B cell (primary cell): ENCODE measurements at regions not wholly inside any gene's neighbourhood (a gene's known extent, or its start where the extent isn't known, plus 50 kb on each side); places are given as distances from the start of the nearest gene placed in this dataset.

Experiments used
- ATAC-seq: fragments of 200-7000 bp; cut with Tn5 transposase; one replicate; pipeline ENCODE4 v1.10.0; 2021; ENCODE audit warnings: low read depth, mild to moderate bottlenecking, moderate number of reproducible peaks, moderate library complexity
- CTCF ChIA-PET: fragments of 350-600 bp; sonication (Branson Sonifier 250); formaldehyde crosslinking; loops from one replicate; lab custom pipeline; 2021; ENCODE audit warnings: antibody characterized with exemption, inconsistent platforms; lab: Charles Lee
- POLR2A ChIA-PET: fragments of 350-600 bp; sonication (Branson Sonifier 250); formaldehyde crosslinking; loops from one replicate; lab custom pipeline; 2021; ENCODE audit warnings: antibody characterized with exemption; lab: Charles Lee
- DNase-seq: peaks from one replicate; pipeline ENCODE4 v3.0.0; 2013
- H2AFZ ChIP-seq: 2 replicates; pipeline ENCODE4 v1.6.1; 2012; ENCODE audit warnings: mild to moderate bottlenecking, low read depth, low read length; ENCODE audit not compliant: insufficient read depth, poor library complexity, severe bottlenecking
- H3K27ac ChIP-seq, 2 donors: 1 replicate in 1 of 2; 2 replicates in 1 of 2; pipeline ENCODE4 v1.5.1; 2012 to 2013; ENCODE audit warnings: low read length in 2 of 2, mild to moderate bottlenecking in 2 of 2, moderate library complexity in 1 of 2
- H3K27me3 ChIP-seq, 4 experiments: fragments of 200-600 bp in 1 of 4; sonication (generic) in 1 of 4; replicated peaks in 1 of 4; 1 replicate in 2 of 4; 2 replicates in 2 of 4; pipeline versions ENCODE4 v1.6.1 to v1.7.0; 2013 to 2016; ENCODE audit warnings: low read length in 3 of 4, mild to moderate bottlenecking in 2 of 4, mixed read lengths in 1 of 4, moderate library complexity in 1 of 4; ENCODE audit not compliant: insufficient read depth in 4 of 4, control insufficient read depth in 3 of 4; ENCODE audit errors: control extremely low read depth in 1 of 4
- H3K36me3 ChIP-seq, 2 experiments: replicated peaks in 1 of 2; 1 replicate in 1 of 2; 2 replicates in 1 of 2; pipeline versions ENCODE4 v1.6.1 to v1.7.1; 2013; ENCODE audit warnings: low read length in 1 of 2; ENCODE audit not compliant: insufficient read depth in 2 of 2, control insufficient read depth in 1 of 2; ENCODE audit errors: control extremely low read depth in 1 of 2, extremely low read depth in 1 of 2
- H3K4me1 ChIP-seq, 2 donors: fragments of 200-600 bp in 1 of 2; sonication (generic) in 1 of 2; 1 replicate in 1 of 2; 2 replicates in 1 of 2; pipeline versions ENCODE4 v1.5.1 to v1.6.1; 2013 to 2017; ENCODE audit warnings: low read length in 2 of 2; ENCODE audit not compliant: control insufficient read depth in 2 of 2, insufficient read depth in 2 of 2
- H3K4me2 ChIP-seq: replicated peaks from 2 replicates; pipeline ENCODE3; 2012; ENCODE audit warnings: mild to moderate bottlenecking, low read depth, low read length; ENCODE audit not compliant: poor library complexity, severe bottlenecking
- H3K4me3 ChIP-seq, 5 experiments: fragments of 200-600 bp in 1 of 5; sonication (generic) in 1 of 5; 1 replicate in 3 of 5; 2 replicates in 2 of 5; pipeline versions ENCODE4 v1.5.1 to v1.7.0; 2011 to 2016; ENCODE audit warnings: low read length in 4 of 5, mild to moderate bottlenecking in 4 of 5, low read depth in 2 of 5, control low read depth in 1 of 5, moderate library complexity in 1 of 5; ENCODE audit not compliant: insufficient read depth in 1 of 5; ENCODE audit errors: control extremely low read depth in 1 of 5, extremely low read depth in 1 of 5
- H3K79me2 ChIP-seq: fragments of 200-600 bp; sonication (generic); one replicate; pipeline ENCODE4 v1.6.0; 2016; ENCODE audit warnings: low read length; ENCODE audit not compliant: control insufficient read depth, insufficient read depth
- H3K9ac ChIP-seq: fragments of 200-600 bp; sonication (generic); 2 replicates; pipeline ENCODE4 v1.6.1; 2017; ENCODE audit warnings: mild to moderate bottlenecking, low read length, moderate library complexity
- H3K9me3 ChIP-seq, 3 donors: one replicate each; pipeline versions ENCODE4 v1.6.1 to v1.7.1; 2013; ENCODE audit warnings: low read length in 2 of 3; ENCODE audit not compliant: control insufficient read depth in 2 of 3, insufficient read depth in 1 of 3; ENCODE audit errors: control extremely low read depth in 1 of 3
- H4K20me1 ChIP-seq: 2 replicates; pipeline ENCODE4 v1.6.0; 2012; ENCODE audit warnings: mild to moderate bottlenecking, low read length; ENCODE audit not compliant: insufficient read depth, control insufficient read depth, poor library complexity, severe bottlenecking
- H3K27ac Mint-ChIP-seq: one replicate; pipeline ENCODE4 v1.8.0; 2021; ENCODE audit warnings: mixed read lengths
- H3K27me3 Mint-ChIP-seq: one replicate; pipeline ENCODE4 v1.8.0; 2021; ENCODE audit warnings: mixed read lengths
- H3K4me1 Mint-ChIP-seq: one replicate; pipeline ENCODE4 v1.8.0; 2021; ENCODE audit warnings: mixed read lengths
- H3K4me3 Mint-ChIP-seq: one replicate; pipeline ENCODE4 v1.8.0; 2021; ENCODE audit warnings: mixed read lengths
- H3K9me3 Mint-ChIP-seq: one replicate; pipeline ENCODE4 v1.8.0; 2022; ENCODE audit warnings: mixed read lengths; ENCODE audit not compliant: insufficient read depth
- CTCF ChIP-seq: fragments of 200-600 bp; IDR thresholded peaks from one replicate; pipeline ENCODE4 v1.8.0; 2022; ENCODE audit warnings: antibody characterized with exemption, mild to moderate bottlenecking
- EZH2 ChIP-seq: IDR thresholded peaks from 2 replicates; pipeline ENCODE4 v1.6.1; 2012; ENCODE audit warnings: borderline replicate concordance, low read depth, mild to moderate bottlenecking, moderate library complexity, low read length; ENCODE audit not compliant: insufficient read depth, poor library complexity, severe bottlenecking
- WGBS: methylation state at CpG from one replicate; pipeline ENCODE4 v1.1.5; 2013; ENCODE audit warnings: missing lambda C conversion rate; ENCODE audit not compliant: insufficient coverage; 5-methylcytosine and 5-hydroxymethylcytosine counted together
- intact Hi-C: fragments of 100-400 bp; cut with micrococcal nuclease; formaldehyde crosslinking; loops from one replicate; pipeline ENCODE4 v1.10.0; 2022

GRCh38 chr20:50435397-50436051 is 74.7 kb upstream of the PTPN1 start:
- 93% methylated on average over 22 of the region's 22 CpGs for WGBS
- H3K9ac ChIP-seq = no peak overlapping the region

More at GRCh38 chr20:50435397-50436051, 74.7 kb upstream of the PTPN1 start:
- H3K36me3 ChIP-seq = no peaks in the 10 kb centered on the region
- peaks cover 32% of the 10 kb centered on the region for H3K27me3 Mint-ChIP-seq
- H2AFZ ChIP-seq = no peak overlapping the region
- H3K27me3 ChIP-seq = peaks cover 0 to 6% (median 1%) of the 10 kb centered on the region in 4 experiments
- no peak overlapping the region for H3K4me3 Mint-ChIP-seq
- no peaks in the 10 kb centered on the region for H3K9me3 Mint-ChIP-seq
- no peaks in the 10 kb centered on the region for H4K20me1 ChIP-seq
- ATAC-seq (no peak), DNase-seq (no peak)
- H3K4me2 ChIP-seq = no peak overlapping the region
- intact Hi-C loops = no loop called here
- no peaks in the 10 kb centered on the region for H3K4me1 ChIP-seq
- peaks cover 0 to 11% (median 0%) of the 10 kb centered on the region in 3 donors for H3K9me3 ChIP-seq
- CTCF ChIA-PET = no interaction called here
- H3K4me3 ChIP-seq = no peak overlapping the region
- no peak for TF ChIP-seq EZH2
- TF ChIP-seq CTCF = no peak
- H3K79me2 ChIP-seq = no peaks in the 10 kb centered on the region
- no peak overlapping the region for H3K27ac Mint-ChIP-seq
- no peak overlapping the region for H3K27ac ChIP-seq
- H3K4me1 Mint-ChIP-seq = no peaks in the 10 kb centered on the region
- POLR2A ChIA-PET = no interaction called here
